Esophagus muscularis mucosa (tissue), 3 donors: ENCODE measurements at regions not wholly inside any gene's neighbourhood (a gene's known extent, or its start where the extent isn't known, plus 50 kb on each side); places are given as distances from the start of the nearest gene placed in this dataset.

Experiments
- CTCF ChIP-seq, 3 experiments: fragments of 200-600 bp in 2 of 3; fragments of 450-650 bp in 1 of 3; sonication (generic) in 2 of 3; IDR thresholded peaks; one replicate each; pipeline ENCODE4 v1.5.1; 2017 to 2019; ENCODE audit warnings: antibody characterized with exemption in 3 of 3, mild to moderate bottlenecking in 2 of 3, moderate library complexity in 1 of 3
- POLR2A ChIP-seq: fragments of 450-650 bp; IDR thresholded peaks from one replicate; pipeline ENCODE4 v1.6.1; 2017; ENCODE audit warnings: antibody characterized with exemption, moderate library complexity, mild to moderate bottlenecking, low read depth
- POLR2AphosphoS5 ChIP-seq, 2 donors: sonication (generic); formaldehyde crosslinking; IDR thresholded peaks; one replicate each; pipeline ENCODE4 v1.6.1; 2017; ENCODE audit warnings: antibody characterized with exemption in 2 of 2

- no peak for TF ChIP-seq POLR2AphosphoS5 (IDR thresholded peaks at IDR 0.05)
- TF ChIP-seq CTCF (IDR thresholded peaks at IDR 0.05) = no peak
- no peak for TF ChIP-seq POLR2A
These were observed 279.5 kb upstream of the POU3F3 start for GRCh38 chr2:104574367-104574766.
